ENCODE measurements at regions not wholly inside any gene's neighbourhood (a gene's known extent, or its start where the extent isn't known, plus 50 kb on each side); places are given as distances from the start of the nearest gene placed in this dataset.

GRCh38 chr1:184836141-184836540 is 81.5 kb upstream of the EDEM3 start:
- no peak for TF ChIP-seq CTCF (IDR thresholded peaks at IDR 0.05)
- TF ChIP-seq POLR2AphosphoS5 (IDR thresholded peaks at IDR 0.05) = no peak

All from stomach (tissue), 4 donors.